ENCODE measurements at regions not wholly inside any gene's neighbourhood (a gene's known extent, or its start where the extent isn't known, plus 50 kb on each side); places are given as distances from the start of the nearest gene placed in this dataset.
A peak's percentile ranks its signal among the peaks of the same experiment; 100 is the strongest.

- Histone ChIP-seq H3K27me3 (no peaks in the 10 kb centered on the region), H3K9me3 (peaks cover 0 to 2% (median 0%) of the 10 kb centered on the region in 4 donors), H3K4me3 (no peak overlapping the region), H3K4me1 (no peaks in the 10 kb centered on the region), H3K27ac (no peak overlapping the region), H3K36me3 (no peaks in the 10 kb centered on the region)
- 34 to 35% methylated on average over 3 of the region's 3 CpGs for WGBS, 2 donors
- FAIRE-seq (no peak), ATAC-seq (no peak), DNase-seq (no peak)
- no peak for TF ChIP-seq CTCF (IDR thresholded peaks at IDR 0.05)
- intact Hi-C loops (cut with DNase I) = no loop called here
Measured at GRCh38 chr7:79936281-79936983, 198.2 kb upstream of the GNAI1 start.

- TF ChIP-seq CTCF (IDR thresholded peaks at IDR 0.05) = no peak
- no peak overlapping the region for H3K27ac ChIP-seq
- peak in 1 of 6 donors; percentile 9 for DNase-seq
- peaks cover 0 to 2% (median 0%) of the 10 kb centered on the region in 4 donors for H3K9me3 ChIP-seq
- ATAC-seq = no peak
- 70 to 77% methylated on average over 9 of the region's 9 CpGs for whole genome bisulfite sequencing, 2 donors
- intact Hi-C loops (cut with DNase I) = no loop called here
- H3K36me3 ChIP-seq = no peaks in the 10 kb centered on the region
- no peaks in the 10 kb centered on the region for H3K27me3 ChIP-seq
- no peak for FAIRE-seq
- H3K4me3 ChIP-seq = no peak overlapping the region
- H3K4me1 ChIP-seq = no peaks in the 10 kb centered on the region
Measured at GRCh38 chr7:79934727-79935126, 199.9 kb upstream of the GNAI1 start.

- Histone ChIP-seq H3K27ac (no peak overlapping the region), H3K36me3 (no peaks in the 10 kb centered on the region), H3K9me3 (no peaks in the 10 kb centered on the region), H3K4me3 (no peak overlapping the region), H3K4me1 (no peaks in the 10 kb centered on the region), H3K27me3 (no peaks in the 10 kb centered on the region)
- 68 to 75% methylated on average over 3 of the region's 3 CpGs for WGBS, 2 donors
- intact Hi-C loops (cut with DNase I) = no loop called here
- DNase-seq (no peak), FAIRE-seq (no peak), ATAC-seq (no peak)
- TF ChIP-seq CTCF (IDR thresholded peaks at IDR 0.05) = no peak
Measured at GRCh38 chr7:79933144-79933543, 201.5 kb upstream of the GNAI1 start.

GRCh38 chr7:79930604-79931003, 204.0 kb upstream of the GNAI1 start:
- FAIRE-seq (no peak), ATAC-seq (no peak), DNase-seq (no peak)
- Histone ChIP-seq H3K9me3 (no peaks in the 10 kb centered on the region), H3K36me3 (no peaks in the 10 kb centered on the region), H3K4me1 (no peaks in the 10 kb centered on the region), H3K4me3 (no peak overlapping the region), H3K27me3 (no peaks in the 10 kb centered on the region), H3K27ac (no peak overlapping the region)
- 59 to 73% methylated on average over 2 of the region's 2 CpGs for WGBS, 2 donors
- intact Hi-C loops (cut with DNase I) = no loop called here
- TF ChIP-seq CTCF (IDR thresholded peaks at IDR 0.05) = no peak

GRCh38 chr7:79927116-79927515, 207.5 kb upstream of the GNAI1 start:
- ATAC-seq (no peak), FAIRE-seq (no peak), DNase-seq (no peak)
- no peak overlapping the region for H3K27ac ChIP-seq
- intact Hi-C loops (cut with DNase I) = no loop called here
- H3K27me3 ChIP-seq = no peaks in the 10 kb centered on the region
- H3K36me3 ChIP-seq = no peaks in the 10 kb centered on the region
- H3K9me3 ChIP-seq = no peaks in the 10 kb centered on the region
- no peak for TF ChIP-seq CTCF (IDR thresholded peaks at IDR 0.05)
- no peaks in the 10 kb centered on the region for H3K4me1 ChIP-seq
- whole genome bisulfite sequencing, 2 donors = 59 to 67% methylated on average over 3 of the region's 3 CpGs
- H3K4me3 ChIP-seq = no peak overlapping the region

All from pancreas (tissue), 10 donors.